SU-DHL-6 (cell line): ENCODE measurements at regions not wholly inside any gene's neighbourhood (a gene's known extent, or its start where the extent isn't known, plus 50 kb on each side); places are given as distances from the start of the nearest gene placed in this dataset.

Experiments
- H2AFZ ChIP-seq: fragments of 200-600 bp; sonication (generic); 2 replicates; pipeline ENCODE4 v1.6.1; 2014; ENCODE audit warnings: low read depth, mild to moderate bottlenecking, moderate library complexity, mixed read lengths, antibody characterized with exemption, low read length; ENCODE audit not compliant: severe bottlenecking
- H3F3A ChIP-seq: fragments of 200-600 bp; shearing (Covaris generic); 2 replicates; pipeline ENCODE4 v1.6.0; 2016; ENCODE audit warnings: antibody characterized with exemption, mild to moderate bottlenecking; ENCODE audit not compliant: insufficient read depth
- H3K27ac ChIP-seq: fragments of 200-600 bp; sonication (generic); 2 replicates; pipeline ENCODE4 v1.5.1; 2016; ENCODE audit warnings: low read depth, mild to moderate bottlenecking, low read length, moderate library complexity, mixed read lengths
- H3K27me3 ChIP-seq: fragments of 200-600 bp; sonication (generic), shearing (Covaris generic); 2 replicates; pipeline ENCODE4 v1.6.0; 2014; ENCODE audit warnings: mild to moderate bottlenecking, low read length
- H3K36me3 ChIP-seq: fragments of 200-600 bp; sonication (generic); 2 replicates; pipeline ENCODE4 v1.6.1; 2014; ENCODE audit warnings: mild to moderate bottlenecking, low read length, mixed read lengths
- H3K4me2 ChIP-seq: fragments of 300-600, 200-600 bp; shearing (Covaris generic), sonication (generic); 2 replicates; pipeline ENCODE4 v1.6.0; 2014; ENCODE audit warnings: low read length, low read depth, mild to moderate bottlenecking; ENCODE audit not compliant: poor library complexity, severe bottlenecking
- H3K4me3 ChIP-seq: fragments of 200-600 bp; sonication (generic); 2 replicates; pipeline ENCODE4 v1.5.1; 2014; ENCODE audit warnings: antibody characterized with exemption, low read length, mild to moderate bottlenecking, mixed read lengths; ENCODE audit not compliant: insufficient read depth, poor library complexity, severe bottlenecking
- H3K79me2 ChIP-seq: fragments of 200-600 bp; sonication (generic); 2 replicates; pipeline ENCODE4 v1.6.1; 2014; ENCODE audit warnings: mild to moderate bottlenecking, low read length, moderate library complexity; ENCODE audit not compliant: insufficient read depth
- H3K9ac ChIP-seq: fragments of 200-600 bp; sonication (generic); 2 replicates; pipeline ENCODE4 v1.7.0; 2014; ENCODE audit warnings: mild to moderate bottlenecking, low read length
- H3K9me2 ChIP-seq: fragments of 200-600 bp; sonication (generic); replicated peaks from 2 replicates; pipeline ENCODE4 v1.6.1; 2014; ENCODE audit warnings: low read length; ENCODE audit not compliant: insufficient read depth
- H3K9me3 ChIP-seq: fragments of 200-600 bp; sonication (generic); 2 replicates; pipeline ENCODE4 v1.6.1; 2014; ENCODE audit warnings: low read length, mixed read lengths; ENCODE audit not compliant: insufficient read depth
- H4K20me1 ChIP-seq: fragments of 200-600 bp; sonication (generic); 2 replicates; pipeline ENCODE4 v1.6.1; 2014; ENCODE audit warnings: low read depth, mild to moderate bottlenecking, antibody characterized with exemption, low read length, moderate library complexity, mixed read lengths
- CTCF ChIP-seq: fragments of 200-600 bp; sonication (generic); IDR thresholded peaks from one replicate; pipeline ENCODE4 v1.5.1; 2017; ENCODE audit warnings: antibody characterized with exemption, mild to moderate bottlenecking, low read length, moderate library complexity; ENCODE audit not compliant: insufficient read depth, poor library complexity, severe bottlenecking
- EZH2phosphoT487 ChIP-seq: fragments of 200-600 bp; sonication (generic), shearing (Covaris generic); conservative IDR thresholded peaks from 2 replicates; pipeline ENCODE4 v1.6.1; 2018; ENCODE audit warnings: mild to moderate bottlenecking, antibody characterized with exemption, low read length, moderate library complexity, mixed read lengths

DNA sequence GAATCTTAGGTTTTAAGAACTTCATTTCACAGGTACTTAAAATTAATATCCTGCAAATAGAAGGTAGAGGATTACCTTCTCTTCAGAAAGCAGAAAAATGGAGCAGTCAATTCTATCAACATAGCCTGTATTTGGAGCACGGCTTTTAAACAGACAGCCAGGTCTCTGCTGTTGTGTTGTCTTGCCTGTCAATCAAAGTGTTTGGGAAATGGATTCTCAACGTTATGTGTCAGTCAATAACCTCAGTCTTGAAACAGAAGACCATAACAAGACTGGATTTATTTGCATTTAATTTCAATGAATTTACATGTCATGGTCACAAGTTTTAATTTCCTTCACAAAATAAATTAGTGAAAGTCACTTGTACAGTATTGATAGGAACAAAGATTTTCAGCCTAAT lies 51.9 kb upstream of the KRR1 start:
- Histone ChIP-seq H3K27me3 (no peaks in the 10 kb centered on the region; the same call in 1 of the 2 replicates), H3K9me3 (0 out of 2 replicates have a peak, but pooled peaks cover 5% of the 10 kb centered on the region), H3K79me2 (no peaks in the 10 kb centered on the region), H3K27ac (no peak overlapping the region), H3K36me3 (no peaks in the 10 kb centered on the region), H3K4me3 (no peak overlapping the region), H3K4me2 (no peak overlapping the region), H4K20me1 (no peaks in the 10 kb centered on the region), H3F3A (no peaks in the 10 kb centered on the region), H3K9ac (no peak overlapping the region), H3K9me2 (no peaks in the 10 kb centered on the region), H2AFZ (no peak overlapping the region)
- no peak for TF ChIP-seq CTCF
- no peak for TF ChIP-seq EZH2phosphoT487

GRCh38 chr12:75561921-75562320 lies 50.5 kb upstream of the KRR1 start:
- Histone ChIP-seq H3K9me2 (no peaks in the 10 kb centered on the region), H3K27ac (no peak overlapping the region), H3F3A (no peaks in the 10 kb centered on the region), H2AFZ (no peak overlapping the region), H3K79me2 (no peaks in the 10 kb centered on the region), H3K9ac (no peak overlapping the region), H3K4me3 (no peak overlapping the region), H3K4me2 (no peak overlapping the region), H3K9me3 (0 out of 2 replicates have a peak, but pooled peaks cover 5% of the 10 kb centered on the region), H3K36me3 (no peaks in the 10 kb centered on the region), H4K20me1 (no peaks in the 10 kb centered on the region), H3K27me3 (no peaks in the 10 kb centered on the region; the same call in 1 of the 2 replicates)
- TF ChIP-seq CTCF (no peak), EZH2phosphoT487 (no peak)
